NCI-H2196 treated with DMSO at 0.1 percent for 48 hours (cell line): ENCODE measurements at regions not wholly inside any gene's neighbourhood (a gene's known extent, or its start where the extent isn't known, plus 50 kb on each side); places are given as distances from the start of the nearest gene placed in this dataset.

ENCODE experiments used
- DNase-seq: peaks from one replicate; lab custom pipeline; 2025; ENCODE audit not compliant: unreplicated experiment; lab: John Stamatoyannopoulos, UW

GRCh38 chr2:155442088-155442487, 743.6 kb downstream of the KCNJ3 start:
- no peak for DNase-seq

DNA sequence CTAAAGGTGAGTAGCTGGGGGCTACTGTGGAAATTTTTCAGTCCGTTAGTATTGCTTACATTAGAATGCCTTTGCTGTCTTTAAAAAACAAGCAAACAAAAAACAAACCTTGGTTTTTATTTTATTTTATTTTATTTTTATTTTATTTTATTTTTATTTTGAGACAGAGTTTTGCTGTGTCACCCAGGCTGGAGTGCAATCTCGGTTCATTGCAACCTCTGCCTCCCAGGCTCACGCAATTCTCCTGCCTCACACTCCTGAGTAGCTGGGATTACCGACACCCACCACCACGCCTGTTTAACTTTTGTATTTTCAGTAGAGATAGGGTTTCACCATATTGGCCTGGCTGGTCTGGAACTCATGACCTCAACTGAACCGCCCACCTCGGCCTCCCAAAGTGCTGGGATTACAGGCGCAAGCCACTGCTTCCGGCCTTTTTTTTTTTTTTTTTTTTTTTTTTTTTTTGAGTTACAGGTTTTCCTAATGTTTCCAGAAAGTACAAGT, 732.6 kb downstream of the KCNJ3 start:
- DNase-seq, result no peak

DNA sequence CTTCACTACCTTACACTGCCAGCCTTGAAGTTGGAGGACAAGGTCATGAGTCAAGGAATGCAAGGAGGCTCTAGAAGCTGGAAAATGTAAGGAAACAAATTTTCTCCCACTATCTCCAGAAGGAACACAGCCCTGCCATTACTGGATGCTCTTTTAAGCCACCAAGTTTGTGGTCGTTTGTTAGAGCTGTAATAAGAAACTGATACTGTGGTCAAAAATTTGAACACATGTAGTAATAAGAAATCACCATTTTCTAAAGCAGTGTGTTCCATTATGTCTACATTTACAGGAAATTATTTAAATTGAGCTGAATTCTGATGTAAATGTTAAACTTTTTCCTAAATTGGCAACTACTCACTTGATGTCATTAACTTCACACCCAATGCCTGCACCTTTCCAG, 729.0 kb downstream of the KCNJ3 start:
- DNase-seq, result no peak

- no peak for DNase-seq
These were observed 726.0 kb downstream of the KCNJ3 start for GRCh38 chr2:155424518-155424917.

GRCh38 chr2:155418753-155419152, 720.3 kb downstream of the KCNJ3 start:
- no peak for DNase-seq

DNA sequence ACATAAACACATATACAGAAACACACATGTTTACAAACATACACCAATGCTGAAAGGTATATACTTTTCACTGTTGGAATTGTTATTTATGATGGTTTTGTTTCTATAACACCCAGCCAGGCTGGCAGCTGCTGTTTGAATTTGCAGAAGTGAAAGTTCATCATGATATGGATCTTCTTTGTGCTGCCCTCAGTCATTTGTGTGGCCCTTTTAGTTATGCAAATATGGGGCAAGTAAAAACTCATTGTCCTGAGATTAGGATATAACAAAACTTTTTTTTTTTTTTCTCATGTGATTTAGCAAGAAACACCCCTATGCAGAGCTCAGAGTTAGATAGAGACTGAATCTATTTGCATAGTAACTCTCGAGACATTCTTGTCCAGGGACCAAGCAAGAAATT, 714.1 kb downstream of the KCNJ3 start:
- no peak for DNase-seq

- DNase-seq, result no peak
These were observed 706.0 kb downstream of the KCNJ3 start for GRCh38 chr2:155404433-155405002.

GRCh38 chr2:155393406-155393805, 694.9 kb downstream of the KCNJ3 start:
- no peak for DNase-seq

GRCh38 chr2:155391613-155392130, 693.2 kb downstream of the KCNJ3 start:
- DNase-seq, result no peak

GRCh38 chr2:155389224-155389623, 690.7 kb downstream of the KCNJ3 start:
- DNase-seq, result no peak

GRCh38 chr2:155384555-155385123, 686.1 kb downstream of the KCNJ3 start:
- no peak for DNase-seq

DNA sequence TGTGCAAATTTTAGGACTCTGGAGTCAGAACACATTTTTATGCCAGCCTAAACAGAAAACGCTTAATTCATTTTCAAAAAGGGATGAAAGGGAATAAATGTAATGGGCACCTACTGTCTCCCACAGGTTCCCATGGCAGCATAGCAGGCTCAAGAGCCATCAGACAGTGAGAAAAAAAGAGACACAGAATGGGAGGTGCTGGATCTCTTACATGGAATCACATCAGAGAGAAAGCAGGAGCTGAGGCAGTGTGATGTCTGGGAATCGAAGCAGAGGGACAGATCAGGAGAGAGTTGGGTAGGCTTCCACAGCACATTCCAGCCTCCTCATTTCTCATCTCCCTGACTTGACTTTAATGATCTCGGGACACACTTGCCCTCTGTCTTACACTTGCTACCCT, 684.3 kb downstream of the KCNJ3 start:
- DNase-seq, result no peak

- DNase-seq, result no peak
These were observed 682.9 kb downstream of the KCNJ3 start for GRCh38 chr2:155381436-155381835.

DNA sequence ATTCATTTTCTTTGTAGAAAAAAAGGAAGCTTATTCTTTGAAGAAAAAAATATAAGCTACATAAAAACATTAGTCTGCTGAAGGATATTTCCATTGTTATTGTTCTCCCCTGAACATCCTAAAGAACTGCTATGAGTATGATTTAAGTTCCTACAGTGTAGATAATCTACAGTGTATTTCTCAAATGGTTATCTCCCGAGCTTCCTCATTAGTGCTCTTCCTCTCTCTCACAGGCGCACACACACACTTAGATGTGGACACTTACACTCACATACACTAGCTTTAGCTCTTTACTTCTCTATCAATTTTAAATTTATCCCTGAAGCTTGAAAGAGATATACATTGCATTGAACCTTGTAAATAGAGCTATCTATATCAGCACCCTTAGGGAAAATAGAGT, 681.0 kb downstream of the KCNJ3 start:
- DNase-seq, result no peak

DNA sequence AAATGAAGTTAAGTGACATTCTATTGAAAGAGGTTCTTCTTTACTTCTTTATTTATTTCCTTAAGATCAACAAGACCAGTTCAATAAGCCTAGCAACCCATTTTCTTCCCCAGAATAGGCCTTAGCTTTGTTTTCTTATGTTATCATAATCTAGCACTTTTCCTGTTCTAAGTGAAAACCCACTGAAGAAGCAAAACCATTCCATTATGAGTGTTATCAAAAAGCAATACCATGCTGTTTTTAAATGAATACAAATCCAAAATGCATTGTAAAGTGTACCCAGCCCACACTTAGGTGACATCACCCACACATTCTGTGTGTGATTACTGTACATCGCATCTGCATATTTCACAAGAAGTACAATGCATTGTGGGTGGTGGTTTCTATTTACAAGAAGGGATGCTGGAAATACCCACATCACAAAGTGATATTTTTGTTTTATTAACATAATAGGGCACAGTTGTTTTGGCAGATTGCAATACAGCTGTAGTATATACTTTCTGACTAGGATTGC, 679.5 kb downstream of the KCNJ3 start:
- DNase-seq, result no peak

GRCh38 chr2:155377266-155377680, 678.8 kb downstream of the KCNJ3 start:
- no peak for DNase-seq

DNA sequence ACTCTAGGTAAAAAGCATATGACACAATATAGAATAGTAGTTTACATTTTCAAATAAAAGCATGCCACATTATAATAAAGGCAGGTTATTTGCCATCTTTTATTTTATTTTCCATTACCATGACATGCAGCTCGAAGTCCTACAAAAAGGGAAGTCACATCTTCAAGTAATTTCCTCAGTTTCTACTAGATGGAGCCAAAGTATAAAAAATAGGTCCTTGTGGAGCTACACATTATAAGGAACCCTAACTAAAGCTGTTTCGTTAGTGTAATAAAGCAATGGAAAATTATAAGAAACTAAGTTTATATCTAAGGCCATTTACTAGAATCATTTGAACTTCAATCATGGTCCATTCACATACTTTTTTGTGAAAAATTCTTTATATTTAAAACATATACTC, 674.5 kb downstream of the KCNJ3 start:
- DNase-seq, result no peak

- no peak for DNase-seq
These were observed 670.4 kb downstream of the KCNJ3 start for GRCh38 chr2:155368934-155369333.

DNA sequence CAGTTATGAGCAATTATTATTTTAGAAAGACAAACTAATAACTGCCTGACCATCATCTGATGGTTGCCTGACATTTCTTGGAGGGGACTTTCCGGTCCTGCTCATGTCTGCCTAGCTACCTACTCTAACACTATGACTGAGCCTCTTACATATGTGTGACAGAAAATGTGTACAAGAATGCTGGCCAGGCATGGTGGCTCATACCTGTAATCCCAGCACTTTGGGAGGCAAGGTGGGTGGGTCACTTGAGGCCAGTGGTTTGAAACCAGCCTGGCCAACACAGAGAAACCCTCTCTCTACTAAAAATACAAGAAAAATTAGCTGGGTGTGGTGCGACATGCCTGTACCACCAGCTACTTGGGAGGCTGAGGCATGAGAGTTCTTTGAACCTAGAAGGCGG, 666.3 kb downstream of the KCNJ3 start:
- DNase-seq, result no peak

GRCh38 chr2:155363349-155363888, 664.9 kb downstream of the KCNJ3 start:
- no peak for DNase-seq

GRCh38 chr2:155357172-155357571, 658.7 kb downstream of the KCNJ3 start:
- no peak for DNase-seq

GRCh38 chr2:155356250-155356649, 657.8 kb downstream of the KCNJ3 start:
- no peak for DNase-seq
